Lower leg skin (tissue), 3 donors: ENCODE measurements at regions not wholly inside any gene's neighbourhood (a gene's known extent, or its start where the extent isn't known, plus 50 kb on each side); places are given as distances from the start of the nearest gene placed in this dataset.

Source experiments
- CTCF ChIP-seq, 3 donors: fragments of 450-650 bp; IDR thresholded peaks; one replicate each; pipeline ENCODE4 v1.5.1; 2016; ENCODE audit warnings: antibody characterized with exemption in 3 of 3, mild to moderate bottlenecking in 3 of 3, moderate library complexity in 2 of 3
- POLR2A ChIP-seq, 2 donors: fragments of 450-650 bp; IDR thresholded peaks; one replicate each; pipeline ENCODE4 v1.6.1; 2016 to 2017; ENCODE audit warnings: antibody characterized with exemption in 2 of 2, mild to moderate bottlenecking in 1 of 2, moderate library complexity in 1 of 2

GRCh38 chr12:130254461-130255276 lies 83.0 kb upstream of the PIWIL1 start:
- TF ChIP-seq POLR2A (IDR thresholded peaks at IDR 0.05), result no peak
- no peak for TF ChIP-seq CTCF (IDR thresholded peaks at IDR 0.05)
